Activated naive CD8-positive, alpha-beta T cell treated with anti-CD3 and anti-CD28 coated beads, Interleukin-2, amount 10 ng/mL, durations not matched to agents 7 days and 5 days (primary cell): ENCODE measurements at regions not wholly inside any gene's neighbourhood (a gene's known extent, or its start where the extent isn't known, plus 50 kb on each side); places are given as distances from the start of the nearest gene placed in this dataset.
"Not testable (repeated sequence)": the region's sequence is repeated elsewhere in the genome, so short reads cannot be mapped to it uniquely, and the experiment has no call there.

Experiments used
- ATAC-seq: fragments of 150-1000 bp; cut with Tn5 transposase; one replicate; pipeline ENCODE4 v1.10.0; 2021; ENCODE audit warnings: low read depth, moderate library complexity
- POLR2A ChIA-PET: fragments of 350-600 bp; sonication (Branson Sonifier 250); formaldehyde crosslinking; loops from one replicate; lab custom pipeline; 2021; ENCODE audit warnings: antibody characterized with exemption; lab: Charles Lee
- DNase-seq: peaks from one replicate; pipeline ENCODE4 v3.0.0; 2021
- H3K27ac Mint-ChIP-seq: one replicate; pipeline ENCODE4 v1.8.0; 2022; ENCODE audit warnings: mild to moderate bottlenecking, mixed read lengths
- H3K27me3 Mint-ChIP-seq: one replicate; pipeline ENCODE4 v1.8.0; 2022; ENCODE audit warnings: mild to moderate bottlenecking, moderate library complexity, mixed read lengths
- H3K36me3 Mint-ChIP-seq: one replicate; pipeline ENCODE4 v1.8.0; 2021; ENCODE audit warnings: mild to moderate bottlenecking, mixed read lengths
- H3K4me1 Mint-ChIP-seq: one replicate; pipeline ENCODE4 v1.8.0; 2021; ENCODE audit warnings: mixed read lengths
- H3K4me3 Mint-ChIP-seq: one replicate; pipeline ENCODE4 v1.8.0; 2022; ENCODE audit warnings: mild to moderate bottlenecking, moderate library complexity, mixed read lengths
- H3K9me3 Mint-ChIP-seq: one replicate; pipeline ENCODE4 v1.8.0; 2021; ENCODE audit warnings: mixed read lengths

DNA sequence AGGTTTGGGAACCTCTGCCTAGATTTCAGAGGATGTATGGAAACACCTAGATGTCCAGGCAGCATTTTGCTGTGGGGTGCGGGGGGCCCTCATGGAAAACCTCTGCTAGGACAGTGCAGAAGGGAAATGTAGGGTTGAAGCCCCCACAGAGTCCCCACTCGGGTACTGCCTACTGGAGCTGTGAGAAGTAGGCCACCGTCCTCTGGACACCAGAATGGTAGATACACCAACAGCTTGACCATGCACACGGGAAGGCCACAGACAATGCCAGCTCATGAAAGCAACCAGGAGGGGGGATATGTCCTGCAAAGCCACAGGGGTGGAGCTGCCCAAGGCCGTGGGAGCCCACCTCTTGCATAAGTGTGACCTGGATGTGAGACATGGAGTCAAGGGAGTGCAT, 1336.5 kb downstream of the SPATA31A7 start:
- POLR2A ChIA-PET, H3K27me3 Mint-ChIP-seq, ATAC-seq, H3K9me3 Mint-ChIP-seq, H3K27ac Mint-ChIP-seq, H3K4me3 Mint-ChIP-seq, DNase-seq, H3K4me1 Mint-ChIP-seq, H3K36me3 Mint-ChIP-seq: not testable (repeated sequence)

DNA sequence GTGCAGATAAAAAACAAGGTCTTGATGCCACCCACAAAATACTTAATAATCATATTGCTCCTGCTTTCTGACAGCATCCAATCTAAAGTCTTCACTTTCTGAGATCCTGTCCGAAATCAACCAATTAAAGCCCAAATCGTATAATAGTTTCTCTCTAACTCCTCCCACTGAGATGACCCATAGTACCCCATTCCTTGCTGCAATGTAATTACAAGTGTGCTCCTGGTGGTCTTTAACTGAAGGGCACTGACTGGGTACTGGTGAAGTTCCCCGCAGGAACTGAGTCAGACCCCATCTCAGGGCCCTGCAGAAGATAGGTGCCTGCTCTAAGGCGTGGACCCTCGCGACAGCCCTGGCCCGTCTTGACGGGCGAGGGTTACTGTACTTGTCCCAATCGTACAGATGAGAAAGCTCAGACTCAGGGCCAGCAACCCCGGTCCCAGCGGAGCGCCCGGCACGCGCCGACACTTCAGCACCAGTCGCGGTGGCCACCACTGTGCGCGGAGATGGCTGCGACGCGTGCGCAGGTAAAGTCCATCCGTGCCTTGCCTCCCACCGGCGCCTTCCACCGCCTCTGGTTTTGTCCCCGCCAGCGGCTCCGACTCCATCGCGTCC, 1342.4 kb downstream of the SPATA31A7 start:
- not testable (repeated sequence) for H3K9me3 Mint-ChIP-seq
- ATAC-seq = peak; percentile 50

DNA sequence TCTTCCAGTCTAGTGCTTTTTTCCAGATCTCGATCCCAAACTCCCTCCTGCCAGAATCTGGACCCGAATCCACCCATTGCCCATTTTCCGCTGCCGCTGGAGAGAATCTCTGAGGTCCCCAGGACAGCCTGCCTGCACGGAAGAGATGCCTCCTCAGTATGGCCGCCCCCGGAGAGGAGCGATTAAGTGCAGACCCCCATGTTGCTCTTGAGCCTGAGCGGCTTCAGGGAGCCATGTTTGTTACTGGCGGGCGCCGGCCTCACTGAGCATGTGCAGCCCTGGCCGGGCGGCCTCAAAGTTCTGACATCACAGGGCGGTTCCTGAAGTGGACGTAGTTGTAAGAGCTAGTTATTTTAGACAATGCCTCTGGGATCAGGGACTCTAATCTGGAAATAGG, 1342.9 kb downstream of the SPATA31A7 start:
- H3K36me3 Mint-ChIP-seq, H3K9me3 Mint-ChIP-seq, POLR2A ChIA-PET, H3K27me3 Mint-ChIP-seq, H3K4me1 Mint-ChIP-seq, ATAC-seq: not testable (repeated sequence)
- H3K27ac Mint-ChIP-seq = peak overlapping the region; percentile 88
- DNase-seq = peak; percentile 30
- H3K4me3 Mint-ChIP-seq = peak overlapping the region; percentile 84

More for the DNA sequence above, 1342.4 kb downstream of the SPATA31A7 start:
- POLR2A ChIA-PET, H3K4me1 Mint-ChIP-seq, H3K36me3 Mint-ChIP-seq, H3K27me3 Mint-ChIP-seq: not testable (repeated sequence)
- DNase-seq = peak; percentile 20
- H3K4me3 Mint-ChIP-seq = peak overlapping the region; percentile 84
- H3K27ac Mint-ChIP-seq = peak overlapping the region; percentile 88

DNA sequence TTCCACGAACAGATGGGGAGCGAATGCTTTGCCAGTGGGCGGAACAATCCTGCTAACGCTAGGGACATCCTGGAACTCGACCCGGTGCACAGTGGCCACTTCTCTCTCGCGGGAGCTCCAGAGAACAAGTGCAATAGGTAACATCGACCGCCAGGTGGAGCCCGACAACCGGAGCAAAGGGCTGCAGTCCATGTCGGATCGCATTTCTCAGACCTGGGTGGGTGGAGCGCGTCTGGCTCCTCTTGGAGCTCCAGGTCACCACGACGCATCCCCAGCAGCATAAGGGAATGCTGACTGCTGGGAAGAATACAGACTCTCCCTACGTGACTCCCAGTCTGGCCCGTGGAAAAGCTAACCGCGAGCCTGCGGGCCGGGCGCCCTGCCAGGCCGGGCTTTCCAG, 1360.7 kb downstream of the SPATA31A7 start:
- H3K27me3 Mint-ChIP-seq, H3K27ac Mint-ChIP-seq, H3K4me1 Mint-ChIP-seq, H3K4me3 Mint-ChIP-seq, POLR2A ChIA-PET, H3K9me3 Mint-ChIP-seq, H3K36me3 Mint-ChIP-seq: not testable (repeated sequence)
- DNase-seq (peak; percentile 26), ATAC-seq (peak; percentile 67)

DNA sequence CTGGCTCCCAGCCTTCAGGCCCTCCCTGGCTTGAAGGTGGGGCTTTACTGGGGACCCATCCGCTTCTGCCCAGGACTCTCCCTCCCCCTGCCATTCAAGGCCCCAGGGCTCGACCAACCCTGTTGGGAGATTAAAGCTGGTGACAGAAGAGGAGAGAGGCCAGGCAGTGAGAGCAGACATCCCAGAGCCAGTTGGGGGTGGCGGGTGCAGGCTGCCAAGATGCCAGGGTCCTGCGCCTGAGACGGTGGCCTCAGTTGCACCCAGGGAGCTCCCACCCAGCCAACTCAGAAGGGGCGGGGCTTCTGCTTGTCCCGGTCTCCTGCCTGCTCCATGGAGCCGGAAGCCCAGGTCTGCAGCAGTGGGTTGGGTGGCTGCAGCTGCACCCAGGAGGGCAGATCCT, 1370.8 kb downstream of the SPATA31A7 start:
- ATAC-seq, H3K4me1 Mint-ChIP-seq, POLR2A ChIA-PET, DNase-seq, H3K9me3 Mint-ChIP-seq, H3K36me3 Mint-ChIP-seq, H3K27me3 Mint-ChIP-seq, H3K27ac Mint-ChIP-seq, H3K4me3 Mint-ChIP-seq: not testable (repeated sequence)

DNA sequence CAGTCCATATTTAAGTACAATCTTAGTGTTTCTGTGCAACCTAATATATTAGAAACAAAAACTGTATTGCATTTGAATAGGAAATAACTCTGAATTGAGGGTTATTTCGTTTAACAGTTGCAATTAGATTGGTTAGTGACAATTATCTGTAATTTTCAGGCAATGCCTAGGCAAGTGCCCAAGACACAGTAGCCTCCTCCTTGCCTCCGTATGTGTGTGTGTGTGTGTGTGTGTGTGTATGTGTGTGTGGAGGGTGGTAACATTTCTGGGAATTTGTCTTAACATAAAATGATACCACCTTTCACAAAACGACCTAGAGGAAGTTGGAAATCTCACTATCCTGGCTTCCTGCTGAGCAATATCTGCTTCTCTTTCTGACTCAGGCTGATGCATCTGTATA, 1375.3 kb downstream of the SPATA31A7 start:
- DNase-seq, H3K27ac Mint-ChIP-seq, H3K9me3 Mint-ChIP-seq, H3K27me3 Mint-ChIP-seq, H3K4me3 Mint-ChIP-seq, POLR2A ChIA-PET, ATAC-seq, H3K36me3 Mint-ChIP-seq, H3K4me1 Mint-ChIP-seq: not testable (repeated sequence)

DNA sequence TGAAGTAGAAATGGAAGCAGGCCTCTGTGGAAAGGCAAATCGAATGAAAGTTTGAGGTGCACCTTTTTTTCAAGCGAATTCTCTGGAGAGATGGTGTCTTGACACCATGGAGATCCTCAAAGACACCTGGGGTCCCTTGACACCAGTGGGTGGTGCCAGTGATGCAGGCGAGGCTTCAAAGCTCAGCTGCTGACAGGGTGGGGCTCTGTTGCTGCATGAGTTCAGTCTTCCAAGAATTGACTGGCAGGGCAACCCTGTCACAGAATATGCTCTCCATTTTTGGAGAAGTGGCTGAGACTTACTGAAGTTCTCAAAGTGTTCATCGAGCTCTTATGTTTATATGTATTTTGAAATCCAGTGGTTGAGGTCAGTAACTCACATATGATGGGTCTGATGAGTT, 1376.6 kb downstream of the SPATA31A7 start:
- H3K9me3 Mint-ChIP-seq, ATAC-seq, H3K27me3 Mint-ChIP-seq, DNase-seq, H3K36me3 Mint-ChIP-seq, H3K27ac Mint-ChIP-seq, H3K4me1 Mint-ChIP-seq, H3K4me3 Mint-ChIP-seq, POLR2A ChIA-PET: not testable (repeated sequence)

DNA sequence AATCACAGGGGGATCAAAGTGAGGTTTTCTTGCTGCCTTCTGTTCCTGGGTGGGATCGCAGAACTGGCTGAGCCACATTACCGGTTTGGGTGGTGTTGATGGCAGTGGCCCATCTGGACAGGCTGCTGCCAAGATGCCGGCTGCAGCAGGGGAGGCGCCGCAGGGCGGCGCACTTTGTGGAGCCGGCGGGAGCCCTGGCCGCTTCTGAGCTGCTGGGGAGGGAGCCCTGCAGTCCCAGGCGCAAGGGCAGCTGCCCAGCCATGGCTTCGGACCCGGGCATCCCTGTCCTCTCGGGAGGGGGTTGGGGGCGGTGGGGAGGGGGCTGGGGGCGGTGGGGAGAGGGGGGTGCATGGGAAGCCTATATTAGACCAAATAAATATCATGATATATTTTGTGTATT, 1407.3 kb downstream of the SPATA31A7 start:
- H3K36me3 Mint-ChIP-seq, DNase-seq, H3K4me1 Mint-ChIP-seq, POLR2A ChIA-PET, H3K4me3 Mint-ChIP-seq, ATAC-seq, H3K9me3 Mint-ChIP-seq, H3K27me3 Mint-ChIP-seq, H3K27ac Mint-ChIP-seq: not testable (repeated sequence)
